ENCODE measurements at regions not wholly inside any gene's neighbourhood (a gene's known extent, or its start where the extent isn't known, plus 50 kb on each side); places are given as distances from the start of the nearest gene placed in this dataset.

DNA sequence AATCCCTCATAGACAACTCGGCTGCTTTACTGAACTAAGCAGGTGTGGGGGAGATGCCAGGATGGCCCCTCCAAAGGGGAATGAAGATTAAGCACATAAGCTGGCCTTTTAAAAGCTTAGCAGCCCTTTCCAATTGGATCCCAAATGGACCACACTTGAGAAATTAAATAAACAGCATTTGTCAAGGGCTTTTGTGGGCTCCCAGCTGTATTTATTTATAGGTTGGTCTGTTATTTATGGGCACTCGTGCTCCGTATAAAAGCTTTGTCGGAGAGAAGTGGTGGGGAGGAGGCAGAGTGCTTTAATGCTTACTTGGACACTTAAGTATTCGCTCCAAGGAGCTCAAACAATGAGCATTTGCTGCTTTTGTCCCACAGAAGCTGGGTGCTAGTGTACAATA lies 580.2 kb downstream of the MED13L start:
- TF ChIP-seq, protein P1, sequence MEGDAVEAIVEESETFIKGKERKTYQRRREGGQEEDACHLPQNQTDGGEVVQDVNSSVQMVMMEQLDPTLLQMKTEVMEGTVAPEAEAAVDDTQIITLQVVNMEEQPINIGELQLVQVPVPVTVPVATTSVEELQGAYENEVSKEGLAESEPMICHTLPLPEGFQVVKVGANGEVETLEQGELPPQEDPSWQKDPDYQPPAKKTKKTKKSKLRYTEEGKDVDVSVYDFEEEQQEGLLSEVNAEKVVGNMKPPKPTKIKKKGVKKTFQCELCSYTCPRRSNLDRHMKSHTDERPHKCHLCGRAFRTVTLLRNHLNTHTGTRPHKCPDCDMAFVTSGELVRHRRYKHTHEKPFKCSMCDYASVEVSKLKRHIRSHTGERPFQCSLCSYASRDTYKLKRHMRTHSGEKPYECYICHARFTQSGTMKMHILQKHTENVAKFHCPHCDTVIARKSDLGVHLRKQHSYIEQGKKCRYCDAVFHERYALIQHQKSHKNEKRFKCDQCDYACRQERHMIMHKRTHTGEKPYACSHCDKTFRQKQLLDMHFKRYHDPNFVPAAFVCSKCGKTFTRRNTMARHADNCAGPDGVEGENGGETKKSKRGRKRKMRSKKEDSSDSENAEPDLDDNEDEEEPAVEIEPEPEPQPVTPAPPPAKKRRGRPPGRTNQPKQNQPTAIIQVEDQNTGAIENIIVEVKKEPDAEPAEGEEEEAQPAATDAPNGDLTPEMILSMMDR (IDR thresholded peaks at IDR 0.05) = no peak
- TF ChIP-seq POLR2A (IDR thresholded peaks at IDR 0.05) (no peak), POLR2AphosphoS5 (IDR thresholded peaks at IDR 0.05) (no peak)
